ENCODE measurements at regions not wholly inside any gene's neighbourhood (a gene's known extent, or its start where the extent isn't known, plus 50 kb on each side); places are given as distances from the start of the nearest gene placed in this dataset.
"Not testable (repeated sequence)": the region's sequence is repeated elsewhere in the genome, so short reads cannot be mapped to it uniquely, and the experiment has no call there.

GRCh38 chr3:190188197-190188596 is 67.5 kb upstream of the P3H2 start:
- no peak for DNase-seq

- DNase-seq = peak; percentile 15
Measured at GRCh38 chr3:190183121-190183520, 62.4 kb upstream of the P3H2 start.

- no peak for DNase-seq
Measured at GRCh38 chr3:190182418-190183043, 61.8 kb upstream of the P3H2 start.

- no peak for DNase-seq
Measured at GRCh38 chr3:190180268-190180667, 59.6 kb upstream of the P3H2 start.

- DNase-seq = no peak
Measured at GRCh38 chr3:190178779-190179178, 58.1 kb upstream of the P3H2 start.

- not testable (repeated sequence) for DNase-seq
Measured at GRCh38 chr3:190176933-190177525, 56.3 kb upstream of the P3H2 start.

- not testable (repeated sequence) for DNase-seq
Measured at GRCh38 chr3:190176106-190176505, 55.4 kb upstream of the P3H2 start.

- DNase-seq = no peak
Measured at GRCh38 chr3:190175490-190175889, 54.8 kb upstream of the P3H2 start.

- no peak for DNase-seq
Measured at GRCh38 chr3:190174471-190174870, 53.8 kb upstream of the P3H2 start.

GRCh38 chr3:190173426-190173825 is 52.7 kb upstream of the P3H2 start:
- DNase-seq = no peak

- DNase-seq = no peak
Measured at GRCh38 chr3:190172751-190173150, 52.1 kb upstream of the P3H2 start.

Measured in T1000 (cell line).